ENCODE measurements at regions not wholly inside any gene's neighbourhood (a gene's known extent, or its start where the extent isn't known, plus 50 kb on each side); places are given as distances from the start of the nearest gene placed in this dataset.

DNA sequence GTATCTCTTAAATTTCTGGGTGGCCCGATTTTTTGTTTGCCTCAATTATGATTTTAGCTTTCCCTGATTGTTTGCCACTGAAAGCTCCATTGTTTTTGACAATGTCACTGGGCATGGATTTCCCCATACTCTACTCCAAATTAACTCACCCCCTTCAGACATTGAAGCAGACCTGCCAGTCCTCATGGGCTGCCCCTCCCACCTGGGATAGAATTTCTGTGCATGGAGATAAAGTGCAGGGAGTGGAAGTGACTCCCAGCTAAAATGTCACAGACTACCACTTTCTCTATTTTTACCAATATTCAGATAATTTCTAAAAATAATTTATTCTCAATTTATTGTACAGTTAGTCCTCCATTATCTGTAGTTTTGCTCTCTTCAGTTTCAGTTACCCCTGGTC is 79.1 kb upstream of the CLPB start:
- no peaks in the 10 kb centered on the region for H3K27me3 ChIP-seq (ENCODE audit: control insufficient read depth in 3 of 3, insufficient read depth in 3 of 3, low read length in 3 of 3)
- no peak overlapping the region for H3K27ac ChIP-seq (ENCODE audit: low read depth in 1 of 3, low read length in 2 of 3)
- H3K4me1 ChIP-seq (ENCODE audit: control insufficient read depth in 3 of 3, insufficient read depth in 2 of 3, low read depth in 1 of 3, low read length in 2 of 3) = no peaks in the 10 kb centered on the region
- peaks cover 2 to 28% of the 10 kb centered on the region in 2 donors for H3K9me3 ChIP-seq (ENCODE audit: control insufficient read depth in 2 of 2, insufficient read depth in 1 of 2, low read depth in 1 of 2, low read length in 1 of 2)
- DNase-seq = no peak
- WGBS, 3 donors = 91 to 100% (median 96%) methylated on average over 1 of the region's 1 CpG
- no peak overlapping the region for H3K4me3 ChIP-seq (ENCODE audit: low read depth in 1 of 3, low read length in 3 of 3)
- no peaks in the 10 kb centered on the region for H3K36me3 ChIP-seq (ENCODE audit: control insufficient read depth in 3 of 3, insufficient read depth in 2 of 3, low read depth in 1 of 3, low read length in 3 of 3)
- FAIRE-seq = no peak

DNA sequence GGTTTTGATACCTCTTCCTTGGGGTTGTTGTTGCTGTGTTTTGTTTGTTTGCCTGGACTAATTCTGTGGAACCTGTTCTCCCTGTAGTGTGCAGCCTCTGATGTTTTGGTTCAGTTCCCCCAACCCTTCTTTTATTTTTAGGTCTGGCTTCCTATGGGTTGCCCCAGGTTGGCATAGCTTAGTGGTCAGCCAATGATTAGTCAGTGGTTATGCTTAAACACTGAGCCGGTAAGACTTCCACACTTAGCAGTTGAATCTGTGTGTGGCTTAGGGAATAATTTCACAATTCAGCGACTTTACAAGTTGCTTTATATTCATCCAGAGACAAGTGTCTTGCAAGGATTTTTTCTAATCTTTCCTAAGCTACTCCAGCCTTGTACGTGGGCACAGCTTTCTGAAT is 78.6 kb upstream of the CLPB start:
- no peak overlapping the region for H3K4me3 ChIP-seq (ENCODE audit: low read depth in 1 of 3, low read length in 3 of 3)
- H3K27me3 ChIP-seq (ENCODE audit: control insufficient read depth in 3 of 3, insufficient read depth in 3 of 3, low read length in 3 of 3) = no peaks in the 10 kb centered on the region
- H3K4me1 ChIP-seq (ENCODE audit: control insufficient read depth in 3 of 3, insufficient read depth in 2 of 3, low read depth in 1 of 3, low read length in 2 of 3) = no peaks in the 10 kb centered on the region
- no peak overlapping the region for H3K27ac ChIP-seq (ENCODE audit: low read depth in 1 of 3, low read length in 2 of 3)
- no peak for FAIRE-seq
- DNase-seq = no peak
- 82 to 92% (median 86%) methylated on average over 3 of the region's 3 CpGs for WGBS, 3 donors
- H3K36me3 ChIP-seq (ENCODE audit: control insufficient read depth in 3 of 3, insufficient read depth in 2 of 3, low read depth in 1 of 3, low read length in 3 of 3) = no peaks in the 10 kb centered on the region
- peaks cover 2 to 30% of the 10 kb centered on the region in 2 donors for H3K9me3 ChIP-seq (ENCODE audit: control insufficient read depth in 2 of 2, insufficient read depth in 1 of 2, low read depth in 1 of 2, low read length in 1 of 2)

GRCh38 chr11:72511393-72512047 is 77.2 kb upstream of the CLPB start:
- Histone ChIP-seq H3K36me3 (ENCODE audit: control insufficient read depth in 3 of 3, insufficient read depth in 2 of 3, low read depth in 1 of 3, low read length in 3 of 3) (no peaks in the 10 kb centered on the region), H3K4me1 (ENCODE audit: control insufficient read depth in 3 of 3, insufficient read depth in 2 of 3, low read depth in 1 of 3, low read length in 2 of 3) (no peaks in the 10 kb centered on the region), H3K27me3 (ENCODE audit: control insufficient read depth in 3 of 3, insufficient read depth in 3 of 3, low read length in 3 of 3) (no peaks in the 10 kb centered on the region), H3K9me3 (ENCODE audit: control insufficient read depth in 2 of 2, insufficient read depth in 1 of 2, low read depth in 1 of 2, low read length in 1 of 2) (peaks cover 2 to 39% of the 10 kb centered on the region in 2 donors), H3K27ac (ENCODE audit: low read depth in 1 of 3, low read length in 2 of 3) (no peak overlapping the region), H3K4me3 (ENCODE audit: low read depth in 1 of 3, low read length in 3 of 3) (no peak overlapping the region)
- no peak for DNase-seq
- FAIRE-seq = no peak

- FAIRE-seq (no peak), DNase-seq (no peak)
- Histone ChIP-seq H3K4me1 (ENCODE audit: control insufficient read depth in 3 of 3, insufficient read depth in 2 of 3, low read depth in 1 of 3, low read length in 2 of 3) (no peaks in the 10 kb centered on the region), H3K36me3 (ENCODE audit: control insufficient read depth in 3 of 3, insufficient read depth in 2 of 3, low read depth in 1 of 3, low read length in 3 of 3) (no peaks in the 10 kb centered on the region), H3K27ac (ENCODE audit: low read depth in 1 of 3, low read length in 2 of 3) (no peak overlapping the region), H3K4me3 (ENCODE audit: low read depth in 1 of 3, low read length in 3 of 3) (no peak overlapping the region), H3K9me3 (ENCODE audit: control insufficient read depth in 2 of 2, insufficient read depth in 1 of 2, low read depth in 1 of 2, low read length in 1 of 2) (peaks cover 2 to 35% of the 10 kb centered on the region in 2 donors), H3K27me3 (ENCODE audit: control insufficient read depth in 3 of 3, insufficient read depth in 3 of 3, low read length in 3 of 3) (no peaks in the 10 kb centered on the region)
- WGBS, 3 donors = 89 to 93% (median 93%) methylated on average over 2 of the region's 2 CpGs
These were observed 72.7 kb upstream of the CLPB start for GRCh38 chr11:72507050-72507449.

DNA sequence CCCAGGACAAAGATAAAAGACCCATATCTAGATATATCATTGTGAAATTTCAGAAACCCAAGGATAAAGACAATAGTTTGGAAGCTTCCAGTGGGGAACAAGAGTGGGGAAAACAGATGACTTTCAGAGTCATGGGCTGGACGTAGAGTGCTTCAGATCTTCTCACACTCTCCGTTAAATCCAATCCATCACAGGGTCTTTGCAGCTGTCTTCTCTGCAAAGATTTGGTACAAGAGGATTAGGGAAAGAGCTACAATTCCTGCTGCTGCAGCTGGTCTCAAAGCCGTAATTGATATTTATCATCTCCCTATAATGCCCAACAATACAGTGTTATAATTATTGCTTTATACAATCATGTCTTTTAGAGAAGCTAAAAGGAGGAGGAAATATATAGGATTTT is 63.4 kb upstream of the CLPB start:
- Histone ChIP-seq H3K36me3 (ENCODE audit: control insufficient read depth in 3 of 3, insufficient read depth in 2 of 3, low read depth in 1 of 3, low read length in 3 of 3) (no peaks in the 10 kb centered on the region), H3K4me1 (ENCODE audit: control insufficient read depth in 3 of 3, insufficient read depth in 2 of 3, low read depth in 1 of 3, low read length in 2 of 3) (no peaks in the 10 kb centered on the region), H3K9me3 (ENCODE audit: control insufficient read depth in 2 of 2, insufficient read depth in 1 of 2, low read depth in 1 of 2, low read length in 1 of 2) (no peaks in the 10 kb centered on the region), H3K4me3 (ENCODE audit: low read depth in 1 of 3, low read length in 3 of 3) (no peak overlapping the region), H3K27ac (ENCODE audit: low read depth in 1 of 3, low read length in 2 of 3) (no peak overlapping the region), H3K27me3 (ENCODE audit: control insufficient read depth in 3 of 3, insufficient read depth in 3 of 3, low read length in 3 of 3) (no peaks in the 10 kb centered on the region)
- DNase-seq = no peak
- FAIRE-seq = no peak
- WGBS, 3 donors = 50 to 61% (median 58%) methylated on average over 3 of the region's 3 CpGs

GRCh38 chr11:72494109-72494429 is 59.7 kb upstream of the CLPB start:
- FAIRE-seq = no peak
- WGBS, 3 donors = 42 to 62% (median 49%) methylated on average over 1 of the region's 1 CpG
- Histone ChIP-seq H3K4me3 (ENCODE audit: low read depth in 1 of 3, low read length in 3 of 3) (no peak overlapping the region), H3K36me3 (ENCODE audit: control insufficient read depth in 3 of 3, insufficient read depth in 2 of 3, low read depth in 1 of 3, low read length in 3 of 3) (no peaks in the 10 kb centered on the region), H3K4me1 (ENCODE audit: control insufficient read depth in 3 of 3, insufficient read depth in 2 of 3, low read depth in 1 of 3, low read length in 2 of 3) (no peaks in the 10 kb centered on the region), H3K9me3 (ENCODE audit: control insufficient read depth in 2 of 2, insufficient read depth in 1 of 2, low read depth in 1 of 2, low read length in 1 of 2) (no peaks in the 10 kb centered on the region), H3K27ac (ENCODE audit: low read depth in 1 of 3, low read length in 2 of 3) (no peak overlapping the region), H3K27me3 (ENCODE audit: control insufficient read depth in 3 of 3, insufficient read depth in 3 of 3, low read length in 3 of 3) (no peaks in the 10 kb centered on the region)
- DNase-seq = no peak

DNA sequence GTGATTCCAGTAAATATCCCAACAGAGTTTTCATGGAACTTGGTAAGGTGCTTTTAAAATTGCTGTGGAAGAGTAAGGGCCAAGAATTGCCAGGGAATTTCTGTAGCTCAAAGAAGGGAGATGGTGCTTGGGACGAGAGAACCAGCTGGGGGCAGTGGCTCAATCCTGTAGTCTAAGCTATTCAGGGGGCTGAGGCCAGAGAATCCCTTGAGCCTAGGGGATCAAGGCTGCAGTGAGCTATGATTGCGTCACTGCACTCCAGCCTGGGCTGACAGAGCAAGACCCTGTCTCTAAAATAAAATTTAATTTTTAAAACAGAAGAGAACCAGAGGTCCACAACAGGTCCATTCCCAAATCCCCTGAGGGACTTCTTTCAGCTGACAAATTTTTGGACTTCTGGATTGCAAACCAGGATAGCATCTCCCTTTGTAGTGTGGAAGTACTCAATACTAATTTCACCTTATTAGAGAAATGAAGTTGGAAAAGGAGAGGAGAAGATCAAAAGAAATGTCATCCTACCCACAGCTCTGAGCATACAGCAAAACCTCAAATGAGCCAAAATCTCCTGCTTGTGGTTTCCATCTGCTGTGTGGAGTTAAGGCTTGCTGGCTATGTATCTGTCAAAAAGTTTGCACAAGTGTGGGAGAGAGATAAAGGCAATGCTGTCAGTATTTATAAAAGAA is 59.2 kb upstream of the CLPB start:
- Histone ChIP-seq H3K27me3 (ENCODE audit: control insufficient read depth in 3 of 3, insufficient read depth in 3 of 3, low read length in 3 of 3) (no peaks in the 10 kb centered on the region), H3K27ac (ENCODE audit: low read depth in 1 of 3, low read length in 2 of 3) (no peak overlapping the region), H3K9me3 (ENCODE audit: control insufficient read depth in 2 of 2, insufficient read depth in 1 of 2, low read depth in 1 of 2, low read length in 1 of 2) (no peaks in the 10 kb centered on the region), H3K4me1 (ENCODE audit: control insufficient read depth in 3 of 3, insufficient read depth in 2 of 3, low read depth in 1 of 3, low read length in 2 of 3) (no peaks in the 10 kb centered on the region), H3K4me3 (ENCODE audit: low read depth in 1 of 3, low read length in 3 of 3) (no peak overlapping the region), H3K36me3 (ENCODE audit: control insufficient read depth in 3 of 3, insufficient read depth in 2 of 3, low read depth in 1 of 3, low read length in 3 of 3) (no peaks in the 10 kb centered on the region)
- DNase-seq = no peak
- WGBS, 3 donors = 53 to 60% (median 58%) methylated on average over 2 of the region's 2 CpGs
- no peak for FAIRE-seq

DNA sequence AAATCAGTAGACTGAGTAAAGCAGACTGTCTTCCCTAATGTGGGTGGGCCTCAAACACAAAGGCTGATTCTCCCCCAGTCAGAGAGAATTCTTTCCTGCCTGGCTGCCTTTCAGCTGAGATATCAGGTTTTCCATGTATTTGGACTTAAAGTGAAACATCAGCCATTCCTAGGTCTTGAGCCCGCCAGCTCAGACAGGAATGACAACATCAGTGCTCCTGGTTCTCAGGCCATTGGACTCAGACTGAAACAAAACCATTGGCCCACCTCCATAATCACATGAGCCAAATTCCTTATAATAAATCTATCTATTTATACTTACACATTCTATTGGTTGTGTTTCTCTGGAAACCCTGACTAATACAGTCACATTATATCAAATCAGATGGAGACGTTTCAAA is 56.7 kb upstream of the CLPB start:
- peaks cover 0 to 2% of the 10 kb centered on the region in 2 donors for H3K9me3 ChIP-seq (ENCODE audit: control insufficient read depth in 2 of 2, insufficient read depth in 1 of 2, low read depth in 1 of 2, low read length in 1 of 2)
- no peak for FAIRE-seq
- DNase-seq = no peak
- no peak overlapping the region for H3K27ac ChIP-seq (ENCODE audit: low read depth in 1 of 3, low read length in 2 of 3)
- no peaks in the 10 kb centered on the region for H3K36me3 ChIP-seq (ENCODE audit: control insufficient read depth in 3 of 3, insufficient read depth in 2 of 3, low read depth in 1 of 3, low read length in 3 of 3)
- H3K27me3 ChIP-seq (ENCODE audit: control insufficient read depth in 3 of 3, insufficient read depth in 3 of 3, low read length in 3 of 3) = peaks cover 0 to 4% (median 0%) of the 10 kb centered on the region in 3 donors
- H3K4me3 ChIP-seq (ENCODE audit: low read depth in 1 of 3, low read length in 3 of 3) = no peak overlapping the region
- WGBS, 3 donors = 82 to 87% (median 84%) methylated on average over 2 of the region's 2 CpGs
- no peaks in the 10 kb centered on the region for H3K4me1 ChIP-seq (ENCODE audit: control insufficient read depth in 3 of 3, insufficient read depth in 2 of 3, low read depth in 1 of 3, low read length in 2 of 3)

Measured in small intestine (tissue), 7 donors.